Caco-2 (cell line): ENCODE measurements at regions not wholly inside any gene's neighbourhood (a gene's known extent, or its start where the extent isn't known, plus 50 kb on each side); places are given as distances from the start of the nearest gene placed in this dataset.

ENCODE experiments used
- BruUV-seq: library from RNA; stranded (reverse); fragments of 400-500 nt; replicated peaks from 2 replicates; lab custom pipeline; 2021; lab: Mats Ljungman, UMichigan
- CTCF ChIA-PET: fragments of 300-600 bp; sonication (Branson Sonifier 250); formaldehyde crosslinking; loops from one replicate; lab custom pipeline; 2022; ENCODE audit warnings: antibody characterized with exemption; lab: Charles Lee
- POLR2A ChIA-PET: fragments of 300-600 bp; sonication (Branson Sonifier 250); formaldehyde crosslinking; loops from one replicate; lab custom pipeline; 2022; ENCODE audit warnings: antibody characterized with exemption; lab: Charles Lee
- DNase-seq, 2 experiments: peaks; one replicate each; pipeline versions ENCODE4 v3.0.0 to v3.0.0-alpha.2; 2020 to 2022
- H3K27me3 ChIP-seq: replicated peaks from 2 replicates; pipeline ENCODE4 v1.6.0; 2011; ENCODE audit warnings: low read length; ENCODE audit not compliant: control insufficient read depth, insufficient read depth
- H3K36me3 ChIP-seq: 2 replicates; pipeline ENCODE4 v1.5.1; 2011; ENCODE audit warnings: low read length; ENCODE audit not compliant: control insufficient read depth, insufficient read depth
- H3K4me1 ChIP-seq: fragments of 250-450 bp; sonication (Bioruptor Pico); 2 replicates; pipeline ENCODE4 v1.5.1; 2020; ENCODE audit warnings: mild to moderate bottlenecking
- H3K4me3 ChIP-seq: 2 replicates; pipeline ENCODE4 v1.5.1; 2011; ENCODE audit warnings: low read depth, mild to moderate bottlenecking, control low read depth, low read length
- H3K9me3 ChIP-seq: fragments of 250-450 bp; sonication (Bioruptor Pico); 2 replicates; pipeline ENCODE4 v1.5.1; 2020; ENCODE audit warnings: mild to moderate bottlenecking, moderate library complexity
- H3K27ac Mint-ChIP-seq: one replicate; pipeline ENCODE4 v1.8.0; 2022; ENCODE audit warnings: mixed read lengths; ENCODE audit not compliant: unreplicated experiment
- H3K27me3 Mint-ChIP-seq: one replicate; pipeline ENCODE4 v1.8.0; 2022; ENCODE audit warnings: mixed read lengths; ENCODE audit not compliant: insufficient read depth, unreplicated experiment
- H3K36me3 Mint-ChIP-seq: one replicate; pipeline ENCODE4 v1.8.0; 2022; ENCODE audit warnings: mild to moderate bottlenecking, mixed read lengths; ENCODE audit not compliant: insufficient read depth, unreplicated experiment
- H3K4me1 Mint-ChIP-seq: one replicate; pipeline ENCODE4 v1.8.0; 2022; ENCODE audit warnings: low read depth, mixed read lengths; ENCODE audit not compliant: unreplicated experiment
- H3K4me3 Mint-ChIP-seq: one replicate; pipeline ENCODE4 v1.8.0; 2022; ENCODE audit warnings: mild to moderate bottlenecking, moderate library complexity, mixed read lengths; ENCODE audit not compliant: unreplicated experiment
- H3K9me3 Mint-ChIP-seq: one replicate; pipeline ENCODE4 v1.8.0; 2022; ENCODE audit warnings: mixed read lengths; ENCODE audit not compliant: unreplicated experiment
- CTCF ChIP-seq, 2 experiments: fragments of 200-600 bp in 1 of 2; IDR thresholded peaks; 1 replicate in 1 of 2; 2 replicates in 1 of 2; pipeline versions ENCODE4 v1.5.1 to v1.8.0; 2011 to 2022; ENCODE audit warnings: antibody characterized with exemption in 1 of 2, control low read depth in 1 of 2, inconsistent platforms in 1 of 2, low read depth in 1 of 2, low read length in 1 of 2, mild to moderate bottlenecking in 1 of 2, moderate library complexity in 1 of 2; ENCODE audit not compliant: insufficient read depth in 1 of 2, severe bottlenecking in 1 of 2, unreplicated experiment in 1 of 2
- intact Hi-C: fragments of 100-400 bp; cut with micrococcal nuclease; formaldehyde crosslinking; loops from one replicate; pipeline ENCODE4 v1.10.0; 2022; ENCODE audit not compliant: unreplicated experiment

GRCh38 chr13:75225288-75226032, 256.5 kb downstream of the TBC1D4 start:
- no peaks in the 10 kb centered on the region for H3K4me1 Mint-ChIP-seq
- Histone ChIP-seq H3K27me3 (no peaks in the 10 kb centered on the region), H3K36me3 (no peaks in the 10 kb centered on the region), H3K4me1 (no peaks in the 10 kb centered on the region), H3K9me3 (no peaks in the 10 kb centered on the region), H3K4me3 (no peak overlapping the region)
- BruUV-seq = no TSS peak
- no peak for TF ChIP-seq CTCF (IDR thresholded peaks at IDR 0.05; ENCODE audit: insufficient read depth in 1 of 2, low read depth in 1 of 2, low read length in 1 of 2, severe bottlenecking in 1 of 2, unreplicated experiment in 1 of 2)
- H3K27ac Mint-ChIP-seq = no peak overlapping the region
- no peaks in the 10 kb centered on the region for H3K9me3 Mint-ChIP-seq
- ChIA-PET CTCF (no interaction called here), POLR2A (no interaction called here)
- H3K36me3 Mint-ChIP-seq = no peaks in the 10 kb centered on the region
- DNase-seq = no peak
- intact Hi-C loops = no loop called here
- H3K27me3 Mint-ChIP-seq = no peaks in the 10 kb centered on the region
- H3K4me3 Mint-ChIP-seq = no peak overlapping the region

- POLR2A ChIA-PET = no interaction called here
- BruUV-seq = no TSS peak
- CTCF ChIA-PET = interaction anchor here (0.7 kb wide), 1 partner anchor 1293 kb away, joined by 4 read pairs; no protein-coding TSS in a partner anchor
- H3K4me3 ChIP-seq = no peak overlapping the region
- intact Hi-C loops = no loop called here
- DNase-seq = no peak
- no peak for TF ChIP-seq CTCF (IDR thresholded peaks at IDR 0.05; ENCODE audit: insufficient read depth in 1 of 2, low read depth in 1 of 2, low read length in 1 of 2, severe bottlenecking in 1 of 2, unreplicated experiment in 1 of 2)
- H3K4me1 ChIP-seq = no peaks in the 10 kb centered on the region; the same call in 1 of the 2 replicates
- H3K36me3 ChIP-seq = no peaks in the 10 kb centered on the region
- H3K9me3 ChIP-seq = no peaks in the 10 kb centered on the region
- H3K36me3 Mint-ChIP-seq = no peaks in the 10 kb centered on the region
- no peaks in the 10 kb centered on the region for H3K27me3 ChIP-seq
- no peak overlapping the region for H3K27ac Mint-ChIP-seq
- no peaks in the 10 kb centered on the region for H3K27me3 Mint-ChIP-seq
- H3K9me3 Mint-ChIP-seq = no peaks in the 10 kb centered on the region
- H3K4me3 Mint-ChIP-seq = no peak overlapping the region
- no peaks in the 10 kb centered on the region for H3K4me1 Mint-ChIP-seq
Measured at GRCh38 chr13:75224053-75224742, 257.8 kb downstream of the TBC1D4 start.

- Mint-ChIP-seq H3K4me1 (no peaks in the 10 kb centered on the region), H3K36me3 (no peaks in the 10 kb centered on the region), H3K27me3 (peaks cover 4% of the 10 kb centered on the region), H3K9me3 (no peaks in the 10 kb centered on the region), H3K27ac (no peak overlapping the region), H3K4me3 (no peak overlapping the region)
- BruUV-seq = no TSS peak
- POLR2A ChIA-PET = no interaction called here
- no peak overlapping the region for H3K4me3 ChIP-seq
- DNase-seq = no peak
- H3K9me3 ChIP-seq = no peaks in the 10 kb centered on the region
- intact Hi-C loops = no loop called here
- no peak for TF ChIP-seq CTCF (IDR thresholded peaks at IDR 0.05; ENCODE audit: insufficient read depth in 1 of 2, low read depth in 1 of 2, low read length in 1 of 2, severe bottlenecking in 1 of 2, unreplicated experiment in 1 of 2)
- CTCF ChIA-PET = no interaction called here
- H3K27me3 ChIP-seq = no peaks in the 10 kb centered on the region
- H3K4me1 ChIP-seq = no peaks in the 10 kb centered on the region; the same call in 1 of the 2 replicates
- H3K36me3 ChIP-seq = no peaks in the 10 kb centered on the region
Measured at GRCh38 chr13:75222031-75222430, 259.9 kb downstream of the TBC1D4 start.
